ENCODE measurements at regions not wholly inside any gene's neighbourhood (a gene's known extent, or its start where the extent isn't known, plus 50 kb on each side); places are given as distances from the start of the nearest gene placed in this dataset.

GRCh38 chr5:93246090-93246855, 334.7 kb downstream of the NR2F1-AS1 start:
- TF ChIP-seq STAT6 (CRISPR knock-in tag; conservative IDR thresholded peaks at IDR 0.05; ENCODE audit: low read depth), result no peak
- TF ChIP-seq ARID4B (CRISPR knock-in tag; IDR thresholded peaks at IDR 0.05; ENCODE audit: borderline replicate concordance), result no peak
- TF ChIP-seq NR2C2 (CRISPR knock-in tag; IDR thresholded peaks at IDR 0.05), result no peak
- TF ChIP-seq ERG (CRISPR knock-in tag; IDR thresholded peaks at IDR 0.05), result no peak
- no peak for TF ChIP-seq FOXP1 (CRISPR knock-in tag; IDR thresholded peaks at IDR 0.05; ENCODE audit: borderline replicate concordance)
- TF ChIP-seq ATF2 (CRISPR knock-in tag; IDR thresholded peaks at IDR 0.05; ENCODE audit: borderline replicate concordance, low read depth), result no peak
- no peak for TF ChIP-seq ZNF532 (CRISPR knock-in tag; IDR thresholded peaks at IDR 0.05; ENCODE audit: borderline replicate concordance)
- TF ChIP-seq TEAD1 (CRISPR knock-in tag; IDR thresholded peaks at IDR 0.05), result 0 out of 2 replicates have a peak, but pooled peaks have one; percentile 21
- TF ChIP-seq CREB1 (CRISPR knock-in tag; IDR thresholded peaks at IDR 0.05), result no peak
- TF ChIP-seq MXD4 (CRISPR knock-in tag; IDR thresholded peaks at IDR 0.05; ENCODE audit: borderline replicate concordance), result no peak
- no peak for TF ChIP-seq ETV6 (CRISPR knock-in tag; IDR thresholded peaks at IDR 0.05)
- peak; percentile 71 for TF ChIP-seq GABPB1 (CRISPR knock-in tag; IDR thresholded peaks at IDR 0.05)
- no peak for TF ChIP-seq TCF7 (CRISPR knock-in tag; IDR thresholded peaks at IDR 0.05; ENCODE audit: low read depth)
- no peak for TF ChIP-seq PRDM15 (CRISPR knock-in tag; IDR thresholded peaks at IDR 0.05)
- TF ChIP-seq JAZF1 (CRISPR knock-in tag; IDR thresholded peaks at IDR 0.05), result no peak
- no peak for TF ChIP-seq ZNF138 (CRISPR knock-in tag; conservative IDR thresholded peaks at IDR 0.05)
- no peak for TF ChIP-seq SOX15 (CRISPR knock-in tag; IDR thresholded peaks at IDR 0.05)
- TF ChIP-seq ATF3 (CRISPR knock-in tag; conservative IDR thresholded peaks at IDR 0.05), result no peak
- DNase-seq (ENCODE audit: low spot score), result peak; percentile 34
- Mint-ChIP-seq H3K9me3 (no peaks in the 10 kb centered on the region), H3K27me3 (ENCODE audit: low read depth) (peaks cover 78% of the 10 kb centered on the region), H3K4me1 (peaks cover 21% of the 10 kb centered on the region), H3K27ac (no peak overlapping the region), H3K36me3 (no peaks in the 10 kb centered on the region), H3K4me3 (no peak overlapping the region)
- POLR2A ChIA-PET, result no interaction called here
- CTCF ChIA-PET, result no interaction called here
- peak; percentile 38 for ATAC-seq
